ENCODE measurements at regions not wholly inside any gene's neighbourhood (a gene's known extent, or its start where the extent isn't known, plus 50 kb on each side); places are given as distances from the start of the nearest gene placed in this dataset.

DNA sequence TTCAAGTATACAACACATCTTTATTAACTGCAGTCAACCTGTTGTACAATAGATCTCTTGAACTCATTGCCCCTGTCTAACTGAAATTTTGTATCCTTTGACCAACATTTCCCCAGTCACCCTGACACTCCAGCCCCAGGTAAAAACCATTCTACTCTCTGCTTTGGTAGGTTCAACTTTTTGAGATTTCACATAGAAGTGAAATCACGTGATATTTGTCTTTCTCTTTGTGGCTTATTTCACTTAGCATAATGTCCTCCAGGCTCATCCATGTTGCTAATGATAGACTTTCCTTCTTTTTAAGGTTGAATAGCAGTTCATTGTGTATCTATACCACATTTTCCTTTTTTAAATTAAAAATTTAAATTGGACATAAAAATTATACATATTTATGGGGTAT lies 126.5 kb upstream of the MAN2A1 start:
- TF ChIP-seq EZH2 (IDR thresholded peaks at IDR 0.05; ENCODE audit: borderline replicate concordance, low read depth, low read length, severe bottlenecking) = no peak
- TF ChIP-seq, protein P1, sequence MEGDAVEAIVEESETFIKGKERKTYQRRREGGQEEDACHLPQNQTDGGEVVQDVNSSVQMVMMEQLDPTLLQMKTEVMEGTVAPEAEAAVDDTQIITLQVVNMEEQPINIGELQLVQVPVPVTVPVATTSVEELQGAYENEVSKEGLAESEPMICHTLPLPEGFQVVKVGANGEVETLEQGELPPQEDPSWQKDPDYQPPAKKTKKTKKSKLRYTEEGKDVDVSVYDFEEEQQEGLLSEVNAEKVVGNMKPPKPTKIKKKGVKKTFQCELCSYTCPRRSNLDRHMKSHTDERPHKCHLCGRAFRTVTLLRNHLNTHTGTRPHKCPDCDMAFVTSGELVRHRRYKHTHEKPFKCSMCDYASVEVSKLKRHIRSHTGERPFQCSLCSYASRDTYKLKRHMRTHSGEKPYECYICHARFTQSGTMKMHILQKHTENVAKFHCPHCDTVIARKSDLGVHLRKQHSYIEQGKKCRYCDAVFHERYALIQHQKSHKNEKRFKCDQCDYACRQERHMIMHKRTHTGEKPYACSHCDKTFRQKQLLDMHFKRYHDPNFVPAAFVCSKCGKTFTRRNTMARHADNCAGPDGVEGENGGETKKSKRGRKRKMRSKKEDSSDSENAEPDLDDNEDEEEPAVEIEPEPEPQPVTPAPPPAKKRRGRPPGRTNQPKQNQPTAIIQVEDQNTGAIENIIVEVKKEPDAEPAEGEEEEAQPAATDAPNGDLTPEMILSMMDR (IDR thresholded peaks at IDR 0.05; ENCODE audit: extremely low read depth in 1 of 2, insufficient read depth in 1 of 2, low read depth in 1 of 2, low read length in 2 of 2) = no peak
